Muscle layer of colon (tissue), 2 donors: ENCODE measurements at regions not wholly inside any gene's neighbourhood (a gene's known extent, or its start where the extent isn't known, plus 50 kb on each side); places are given as distances from the start of the nearest gene placed in this dataset.
"Not testable (repeated sequence)": the region's sequence is repeated elsewhere in the genome, so short reads cannot be mapped to it uniquely, and the experiment has no call there.

ENCODE experiments used
- H3K27ac ChIP-seq: one replicate; pipeline ENCODE4 v1.7.0; 2013; ENCODE audit warnings: low read depth, mild to moderate bottlenecking, low read length, moderate library complexity
- H3K27me3 ChIP-seq, 2 donors: one replicate each; pipeline ENCODE4 v1.7.0; 2013; ENCODE audit warnings: low read length in 2 of 2, mild to moderate bottlenecking in 2 of 2; ENCODE audit not compliant: insufficient read depth in 2 of 2, control insufficient read depth in 1 of 2
- H3K36me3 ChIP-seq: one replicate; pipeline ENCODE4 v1.7.0; 2013; ENCODE audit warnings: mild to moderate bottlenecking, low read length; ENCODE audit not compliant: insufficient read depth
- H3K4me1 ChIP-seq: one replicate; pipeline ENCODE4 v1.7.0; 2013; ENCODE audit warnings: mild to moderate bottlenecking, low read length; ENCODE audit not compliant: insufficient read depth
- H3K4me3 ChIP-seq, 2 donors: one replicate each; pipeline ENCODE4 v1.7.0; 2013; ENCODE audit warnings: low read length in 2 of 2, low read depth in 1 of 2, mild to moderate bottlenecking in 1 of 2, moderate library complexity in 1 of 2
- H3K9ac ChIP-seq: one replicate; pipeline ENCODE4 v1.7.0; 2013; ENCODE audit warnings: low read length
- H3K9me3 ChIP-seq: one replicate; pipeline ENCODE4 v1.7.0; 2013; ENCODE audit warnings: mild to moderate bottlenecking, low read length
- donor health status: abdominal sarcoma.
- donor health status: Adenocarcinoma of cecum.

DNA sequence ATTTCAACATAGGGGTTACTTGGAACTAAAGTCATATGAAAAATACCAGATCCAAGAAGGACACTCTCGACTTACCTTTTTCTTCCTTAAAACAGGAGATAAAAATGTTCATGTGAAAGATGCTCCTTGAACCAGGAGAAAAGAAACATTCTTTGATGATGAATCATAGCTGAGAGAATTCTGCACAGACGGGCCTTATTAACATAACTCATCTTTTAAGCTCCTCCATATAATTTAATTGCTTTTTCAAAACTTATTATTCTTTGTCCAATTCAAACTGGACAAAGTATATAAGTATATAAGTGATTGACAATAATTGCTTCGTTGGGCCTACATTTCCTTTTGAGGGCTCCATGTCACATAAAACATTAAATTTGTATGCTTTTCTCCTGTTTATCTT, 945.2 kb upstream of the C9orf72 start:
- Histone ChIP-seq H3K27ac (no peak overlapping the region), H3K9ac (no peak overlapping the region), H3K4me3 (no peak overlapping the region), H3K4me1 (no peaks in the 10 kb centered on the region), H3K27me3 (no peaks in the 10 kb centered on the region), H3K9me3 (no peaks in the 10 kb centered on the region), H3K36me3 (no peaks in the 10 kb centered on the region)

DNA sequence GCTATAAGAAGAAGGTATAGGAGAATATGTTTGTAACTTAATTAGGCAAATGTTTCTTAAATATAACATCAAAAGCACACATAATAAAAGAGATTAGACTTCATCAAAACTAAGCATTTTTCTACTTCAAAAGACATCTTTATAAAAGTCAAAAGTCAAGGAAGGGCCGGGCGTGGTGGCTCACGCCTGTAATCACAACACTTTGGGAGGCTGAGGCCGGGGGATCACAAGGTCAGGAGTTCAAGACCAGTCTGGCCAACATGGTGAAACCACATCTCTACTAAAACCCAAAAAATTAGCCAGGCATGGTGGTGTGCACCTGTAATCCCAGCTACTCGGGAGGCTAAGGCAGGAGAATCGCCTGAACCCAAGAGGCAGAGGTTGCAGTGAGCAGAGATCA, 951.0 kb upstream of the C9orf72 start:
- H3K9me3 ChIP-seq, H3K4me3 ChIP-seq, H3K4me1 ChIP-seq, H3K36me3 ChIP-seq, H3K9ac ChIP-seq, H3K27me3 ChIP-seq, H3K27ac ChIP-seq: not testable (repeated sequence)

DNA sequence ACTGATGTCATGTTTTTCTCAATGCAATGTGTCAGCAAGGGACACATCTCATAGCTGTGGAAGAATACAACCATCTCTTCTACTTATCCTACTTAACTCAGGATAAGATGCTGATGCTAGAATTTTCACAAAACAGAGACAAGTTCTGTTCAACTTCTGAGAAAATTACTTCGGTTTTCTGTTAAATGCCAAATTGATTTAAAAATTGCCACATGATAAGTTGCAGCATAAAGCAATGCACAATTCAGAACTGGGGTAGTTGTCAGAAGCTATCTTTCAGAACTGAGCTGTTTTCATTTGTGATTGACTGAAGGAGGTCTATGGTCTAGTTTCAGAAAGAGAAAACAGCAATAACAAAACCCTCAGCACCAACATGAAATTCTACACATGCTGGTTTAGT, 954.8 kb upstream of the C9orf72 start:
- no peak overlapping the region for H3K27ac ChIP-seq
- no peaks in the 10 kb centered on the region for H3K27me3 ChIP-seq
- no peaks in the 10 kb centered on the region for H3K9me3 ChIP-seq
- no peaks in the 10 kb centered on the region for H3K4me1 ChIP-seq
- H3K36me3 ChIP-seq, result no peaks in the 10 kb centered on the region
- H3K4me3 ChIP-seq, result no peak overlapping the region
- H3K9ac ChIP-seq, result no peak overlapping the region

DNA sequence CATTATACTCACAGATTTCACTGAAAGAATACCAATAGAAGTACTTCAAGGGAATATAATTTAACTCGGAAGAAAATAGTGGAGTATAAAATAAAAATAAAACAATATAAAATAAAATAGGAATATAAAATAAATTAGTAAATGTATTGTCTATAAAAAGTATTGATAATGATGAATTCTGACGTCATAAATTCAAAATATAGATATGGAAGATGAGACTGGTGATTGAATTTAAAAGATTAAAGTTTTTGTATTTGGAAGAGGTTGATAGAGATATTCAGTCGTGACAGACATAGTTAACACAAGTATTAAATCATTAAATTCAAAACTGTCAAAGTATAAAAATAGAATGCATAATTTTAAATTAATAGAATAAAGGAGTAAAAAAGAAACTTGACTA, 964.9 kb upstream of the C9orf72 start:
- H3K9ac ChIP-seq, result no peak overlapping the region
- H3K4me3 ChIP-seq, result no peak overlapping the region
- H3K9me3 ChIP-seq, result no peaks in the 10 kb centered on the region
- no peaks in the 10 kb centered on the region for H3K36me3 ChIP-seq
- no peak overlapping the region for H3K27ac ChIP-seq
- H3K4me1 ChIP-seq, result no peaks in the 10 kb centered on the region
- no peaks in the 10 kb centered on the region for H3K27me3 ChIP-seq

DNA sequence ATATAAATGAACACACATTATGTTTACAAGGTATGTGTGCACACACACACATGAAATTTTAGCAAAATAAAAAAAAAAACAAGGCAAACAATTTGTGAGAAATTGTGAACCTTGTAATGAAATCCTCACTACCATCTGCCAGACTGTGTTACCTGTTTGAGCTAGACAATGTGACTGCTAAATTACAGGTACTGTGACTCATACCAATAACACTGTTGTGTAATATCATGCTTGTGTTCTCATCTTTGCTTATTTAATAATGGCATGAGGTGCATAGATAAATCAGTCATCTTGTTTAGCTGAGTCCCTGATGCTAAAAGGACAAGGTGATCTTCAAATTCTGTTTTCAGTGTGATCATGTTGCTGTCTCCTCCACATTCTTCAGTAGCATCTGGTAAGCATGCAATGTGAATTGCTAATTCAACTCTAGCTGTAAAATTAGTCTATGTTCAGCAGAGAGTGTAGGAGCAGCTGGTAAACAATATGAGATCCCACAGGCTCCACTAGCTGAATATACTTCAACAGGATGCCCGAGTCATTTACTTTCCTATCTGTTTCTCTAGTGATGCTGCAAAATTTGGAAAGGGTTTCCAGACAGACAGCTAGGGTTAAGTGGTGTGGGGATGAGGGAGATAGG, 966.3 kb upstream of the C9orf72 start:
- H3K4me3 ChIP-seq, result no peak overlapping the region
- no peaks in the 10 kb centered on the region for H3K27me3 ChIP-seq
- no peak overlapping the region for H3K9ac ChIP-seq
- no peaks in the 10 kb centered on the region for H3K36me3 ChIP-seq
- H3K4me1 ChIP-seq, result no peaks in the 10 kb centered on the region
- no peak overlapping the region for H3K27ac ChIP-seq
- H3K9me3 ChIP-seq, result no peaks in the 10 kb centered on the region

DNA sequence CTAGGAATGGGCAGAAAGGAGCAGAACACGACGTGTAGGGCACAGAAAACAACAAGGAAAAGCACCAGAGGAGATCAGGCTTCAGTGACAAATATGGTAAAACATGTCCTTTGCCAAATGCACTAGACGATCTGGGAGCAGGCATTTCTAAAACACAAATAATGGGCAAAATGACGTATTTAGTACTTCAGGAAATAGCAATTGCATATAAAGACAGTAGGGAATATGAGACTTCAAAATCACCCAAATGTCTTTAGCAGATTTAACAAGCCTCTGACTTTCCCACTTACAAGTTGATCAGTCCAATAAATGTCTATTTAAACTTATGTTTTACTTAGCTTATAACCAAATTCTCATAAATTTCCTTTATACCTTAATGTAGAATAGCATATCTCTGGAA, 969.6 kb upstream of the C9orf72 start:
- no peak overlapping the region for H3K27ac ChIP-seq
- no peaks in the 10 kb centered on the region for H3K27me3 ChIP-seq
- H3K4me3 ChIP-seq, result no peak overlapping the region
- H3K9me3 ChIP-seq, result no peaks in the 10 kb centered on the region
- no peak overlapping the region for H3K9ac ChIP-seq
- no peaks in the 10 kb centered on the region for H3K4me1 ChIP-seq
- no peaks in the 10 kb centered on the region for H3K36me3 ChIP-seq

DNA sequence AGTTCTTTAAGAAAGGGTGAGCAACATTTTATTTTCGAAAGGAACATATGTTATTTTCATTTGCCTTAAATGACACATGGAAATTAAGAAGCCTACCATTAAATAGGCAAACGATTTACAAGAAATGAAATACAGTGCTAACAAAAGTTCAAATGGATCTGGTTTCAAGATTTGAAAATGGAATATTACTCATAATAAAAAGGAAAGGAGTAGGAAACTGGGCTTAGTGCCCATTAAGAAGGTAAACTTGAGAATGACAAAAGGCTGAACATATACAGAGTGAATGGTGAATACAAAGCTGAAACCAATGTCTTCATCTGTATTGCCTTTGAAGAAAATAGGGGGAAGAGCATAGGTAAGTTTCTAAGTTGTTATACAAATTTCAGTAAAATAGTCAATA, 974.2 kb upstream of the C9orf72 start:
- no peaks in the 10 kb centered on the region for H3K9me3 ChIP-seq
- no peaks in the 10 kb centered on the region for H3K4me1 ChIP-seq
- no peaks in the 10 kb centered on the region for H3K36me3 ChIP-seq
- H3K4me3 ChIP-seq, result no peak overlapping the region
- no peak overlapping the region for H3K27ac ChIP-seq
- no peaks in the 10 kb centered on the region for H3K27me3 ChIP-seq
- H3K9ac ChIP-seq, result no peak overlapping the region

DNA sequence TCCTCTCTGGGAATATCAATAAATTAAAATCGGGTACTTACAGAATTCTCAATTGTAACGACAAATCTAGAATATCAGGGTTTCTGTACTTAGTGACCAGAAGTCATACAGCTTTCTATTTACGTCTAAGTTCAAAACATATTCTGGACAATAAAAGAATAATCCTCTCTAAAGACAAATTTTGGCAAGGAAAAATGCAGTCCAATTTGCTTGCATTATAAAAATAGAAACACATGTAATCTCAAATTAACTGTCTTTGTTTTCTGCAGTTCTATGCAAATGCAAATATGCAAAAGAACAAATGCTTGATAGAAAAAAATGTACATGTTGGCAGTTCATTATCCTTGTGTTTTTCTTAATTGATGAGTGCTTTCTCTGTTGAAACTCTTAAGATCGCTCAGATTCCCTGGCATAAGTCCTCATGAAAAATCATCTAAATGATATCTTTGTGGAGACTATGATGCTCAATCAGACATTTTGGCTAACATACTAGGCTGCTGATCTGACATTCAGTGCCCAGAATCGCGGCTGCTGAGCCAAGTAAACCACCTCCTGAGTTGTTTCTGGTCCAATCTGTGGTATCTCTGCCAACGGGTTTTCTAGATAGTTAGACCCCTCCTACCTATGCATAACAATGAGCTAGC, 990.1 kb upstream of the C9orf72 start:
- Histone ChIP-seq H3K27ac (no peak overlapping the region), H3K36me3 (no peaks in the 10 kb centered on the region), H3K9ac (no peak overlapping the region), H3K9me3 (no peaks in the 10 kb centered on the region), H3K4me3 (no peak overlapping the region), H3K4me1 (no peaks in the 10 kb centered on the region), H3K27me3 (no peaks in the 10 kb centered on the region)

DNA sequence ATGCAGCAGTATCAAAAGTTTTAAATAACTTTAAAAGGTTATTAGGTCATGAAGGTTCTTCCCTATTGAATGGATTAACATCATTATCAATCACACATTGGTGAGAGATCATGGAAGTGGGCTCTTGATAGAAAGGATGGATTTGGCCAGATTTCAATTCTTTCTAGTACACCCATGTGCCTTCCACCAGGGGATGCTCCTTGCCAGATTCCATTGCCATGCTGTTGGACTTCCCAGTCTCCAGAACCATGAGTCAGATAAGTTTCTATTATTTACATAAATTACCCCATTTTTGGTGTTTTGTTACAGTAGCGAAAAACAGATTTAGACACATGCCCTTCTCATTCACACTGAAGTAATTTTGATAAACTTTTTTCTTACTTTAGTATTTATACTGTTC, 1010.6 kb upstream of the C9orf72 start:
- Histone ChIP-seq H3K36me3 (no peaks in the 10 kb centered on the region), H3K9me3 (no peaks in the 10 kb centered on the region), H3K27me3 (no peaks in the 10 kb centered on the region), H3K4me3 (no peak overlapping the region), H3K4me1 (no peaks in the 10 kb centered on the region), H3K27ac (no peak overlapping the region), H3K9ac (no peak overlapping the region)

DNA sequence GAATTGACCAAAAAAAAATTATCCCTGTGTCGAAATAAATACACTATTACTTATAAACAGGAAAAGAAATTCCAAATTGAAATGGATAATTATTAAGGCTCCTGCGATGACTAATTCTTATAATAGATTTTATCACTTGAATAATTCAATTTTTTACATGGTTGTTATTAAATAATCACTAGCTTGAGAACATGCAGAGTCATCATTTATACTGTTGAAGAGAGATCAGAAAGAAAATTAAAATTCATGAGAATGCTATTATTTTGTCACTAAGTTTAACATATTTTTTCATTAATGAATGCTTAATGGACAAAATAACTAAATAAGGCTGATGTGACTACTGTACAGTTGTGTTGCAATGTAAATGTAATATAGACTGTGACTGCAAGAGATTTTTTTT, 1011.3 kb upstream of the C9orf72 start:
- no peaks in the 10 kb centered on the region for H3K36me3 ChIP-seq
- no peaks in the 10 kb centered on the region for H3K4me1 ChIP-seq

DNA sequence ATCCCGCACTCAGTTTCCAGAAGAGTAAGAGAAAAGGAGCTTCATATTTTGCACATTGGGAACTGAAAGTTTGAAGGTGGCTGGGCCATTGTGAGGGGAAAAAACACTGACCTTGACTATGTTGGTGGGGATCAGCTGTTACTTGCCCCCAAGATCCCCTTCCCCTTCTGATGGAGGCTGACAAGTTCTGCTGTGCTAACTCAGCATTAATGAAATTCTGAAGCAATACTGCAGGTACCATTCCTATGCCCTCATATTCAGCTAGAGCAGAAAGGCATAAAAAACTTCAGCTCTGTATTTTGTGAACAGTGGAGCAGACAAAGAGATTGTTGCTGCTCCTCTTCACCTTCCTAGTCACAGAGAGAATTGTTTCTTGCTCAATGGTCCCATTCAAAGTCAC, 1013.8 kb upstream of the C9orf72 start:
- Histone ChIP-seq H3K9me3 (no peaks in the 10 kb centered on the region), H3K4me3 (no peak overlapping the region), H3K27ac (no peak overlapping the region), H3K27me3 (no peaks in the 10 kb centered on the region), H3K36me3 (no peaks in the 10 kb centered on the region), H3K9ac (no peak overlapping the region), H3K4me1 (no peaks in the 10 kb centered on the region)

More for the DNA sequence above, 1011.3 kb upstream of the C9orf72 start:
- H3K9ac ChIP-seq, result no peak overlapping the region
- H3K27me3 ChIP-seq, result no peaks in the 10 kb centered on the region
- no peak overlapping the region for H3K4me3 ChIP-seq
- H3K27ac ChIP-seq, result no peak overlapping the region
- H3K9me3 ChIP-seq, result no peaks in the 10 kb centered on the region

DNA sequence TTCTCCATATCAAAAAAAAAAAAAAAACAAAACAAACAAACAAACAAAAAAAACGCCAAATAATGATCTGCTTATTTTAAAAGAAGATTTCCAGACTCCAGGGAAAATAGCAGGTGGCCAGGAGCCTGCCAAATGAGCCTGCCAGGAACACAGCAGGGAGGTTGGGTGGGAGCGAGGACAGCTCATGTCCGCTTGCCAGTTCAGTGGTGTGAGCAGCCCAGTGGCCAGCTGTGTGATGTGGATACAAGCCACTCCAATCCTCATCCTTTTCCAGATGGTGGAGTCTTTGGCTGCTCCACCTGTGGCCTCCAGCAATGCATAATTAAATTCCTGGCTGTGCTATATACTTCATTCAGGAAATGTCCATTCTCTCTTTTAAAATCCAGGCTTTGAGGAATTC, 1025.1 kb upstream of the C9orf72 start:
- Histone ChIP-seq H3K27me3 (no peaks in the 10 kb centered on the region), H3K4me1 (peaks cover 5% of the 10 kb centered on the region), H3K4me3 (no peak overlapping the region), H3K9ac (no peak overlapping the region), H3K27ac (no peak overlapping the region), H3K36me3 (no peaks in the 10 kb centered on the region), H3K9me3 (no peaks in the 10 kb centered on the region)
